HEK293T (cell line): ENCODE measurements at regions not wholly inside any gene's neighbourhood (a gene's known extent, or its start where the extent isn't known, plus 50 kb on each side); places are given as distances from the start of the nearest gene placed in this dataset.

Experiments
- ARNT ChIP-seq: fragments of 450-650 bp; IDR thresholded peaks from 2 replicates; pipeline ENCODE4 v1.6.1; 2017; ENCODE audit warnings: mild to moderate bottlenecking
- BHLHE40 ChIP-seq: fragments of 450-650 bp; IDR thresholded peaks from 2 replicates; pipeline ENCODE4 v1.6.1; 2016; ENCODE audit warnings: mild to moderate bottlenecking, moderate library complexity, borderline replicate concordance
- ELF4 ChIP-seq: fragments of 450-650 bp; IDR thresholded peaks from 2 replicates; pipeline ENCODE4 v1.6.1; 2017; ENCODE audit warnings: antibody characterized with exemption
- FOXA1 ChIP-seq: fragments of 450-650 bp; IDR thresholded peaks from 2 replicates; pipeline ENCODE4 v1.6.1; 2016; ENCODE audit warnings: mild to moderate bottlenecking
- FOXK2 ChIP-seq: fragments of 450-650 bp; IDR thresholded peaks from 2 replicates; pipeline ENCODE4 v1.6.1; 2016; ENCODE audit warnings: mild to moderate bottlenecking
- FOXM1 ChIP-seq: fragments of 450-650 bp; IDR thresholded peaks from 2 replicates; pipeline ENCODE4 v1.6.1; 2017; ENCODE audit warnings: mild to moderate bottlenecking, borderline replicate concordance
- HDGF ChIP-seq: fragments of 450-650 bp; IDR thresholded peaks from 2 replicates; pipeline ENCODE4 v1.6.1; 2017; ENCODE audit warnings: antibody characterized with exemption, borderline replicate concordance
- L3MBTL2 ChIP-seq: fragments of 450-650 bp; conservative IDR thresholded peaks from 2 replicates; pipeline ENCODE4 v1.6.1; 2016; ENCODE audit warnings: mild to moderate bottlenecking
- NFRKB ChIP-seq: fragments of 450-650 bp; IDR thresholded peaks from 2 replicates; pipeline ENCODE4 v1.6.1; 2016; ENCODE audit warnings: mild to moderate bottlenecking, moderate library complexity
- SP1 ChIP-seq: fragments of 450-650 bp; IDR thresholded peaks from 2 replicates; pipeline ENCODE4 v1.6.1; 2017
- SUZ12 ChIP-seq: fragments of 450-650 bp; IDR thresholded peaks from 2 replicates; pipeline ENCODE4 v1.6.1; 2016; ENCODE audit warnings: mild to moderate bottlenecking
- TARDBP ChIP-seq: fragments of 450-650 bp; IDR thresholded peaks from 2 replicates; pipeline ENCODE4 v1.6.1; 2016
- ZNF384 ChIP-seq: fragments of 450-650 bp; IDR thresholded peaks from 2 replicates; pipeline ENCODE4 v1.6.1; 2016

DNA sequence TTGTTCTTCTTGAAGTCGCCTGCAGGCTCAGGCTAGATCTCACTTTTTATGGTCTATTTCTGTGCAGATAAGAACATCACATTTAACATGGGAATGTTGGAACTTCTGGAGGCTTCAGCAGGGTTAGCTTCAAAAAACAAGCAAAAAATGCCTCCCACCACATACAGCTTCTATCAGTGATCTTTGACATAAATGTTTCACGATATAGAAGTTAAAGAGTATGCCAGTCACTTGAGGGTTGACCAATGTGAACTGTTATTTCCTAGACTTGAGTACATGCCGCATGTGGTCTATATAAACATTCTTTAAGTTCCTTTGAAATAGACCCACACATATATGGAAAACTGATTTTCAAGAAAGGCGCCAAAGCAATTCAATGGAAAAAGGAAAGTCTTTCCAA lies 219.2 kb upstream of the KLF14 start:
- TF ChIP-seq ARNT (no peak), BHLHE40 (no peak), TARDBP (no peak), SP1 (no peak), SUZ12 (no peak), ZNF384 (no peak), FOXM1 (no peak), ELF4 (no peak), FOXK2 (no peak), L3MBTL2 (no peak), FOXA1 (no peak), HDGF (no peak), NFRKB (no peak)
